HG02885 (cell line): ENCODE measurements at regions not wholly inside any gene's neighbourhood (a gene's known extent, or its start where the extent isn't known, plus 50 kb on each side); places are given as distances from the start of the nearest gene placed in this dataset.
"Not testable (repeated sequence)": the region's sequence is repeated elsewhere in the genome, so short reads cannot be mapped to it uniquely, and the experiment has no call there.

ENCODE experiments used
- ATAC-seq: cut with Tn5 transposase; IDR thresholded peaks from one replicate; pipeline ENCODE4 v1.9.1; 2021; ENCODE audit warnings: mild to moderate bottlenecking; ENCODE audit not compliant: unreplicated experiment, poor library complexity

DNA sequence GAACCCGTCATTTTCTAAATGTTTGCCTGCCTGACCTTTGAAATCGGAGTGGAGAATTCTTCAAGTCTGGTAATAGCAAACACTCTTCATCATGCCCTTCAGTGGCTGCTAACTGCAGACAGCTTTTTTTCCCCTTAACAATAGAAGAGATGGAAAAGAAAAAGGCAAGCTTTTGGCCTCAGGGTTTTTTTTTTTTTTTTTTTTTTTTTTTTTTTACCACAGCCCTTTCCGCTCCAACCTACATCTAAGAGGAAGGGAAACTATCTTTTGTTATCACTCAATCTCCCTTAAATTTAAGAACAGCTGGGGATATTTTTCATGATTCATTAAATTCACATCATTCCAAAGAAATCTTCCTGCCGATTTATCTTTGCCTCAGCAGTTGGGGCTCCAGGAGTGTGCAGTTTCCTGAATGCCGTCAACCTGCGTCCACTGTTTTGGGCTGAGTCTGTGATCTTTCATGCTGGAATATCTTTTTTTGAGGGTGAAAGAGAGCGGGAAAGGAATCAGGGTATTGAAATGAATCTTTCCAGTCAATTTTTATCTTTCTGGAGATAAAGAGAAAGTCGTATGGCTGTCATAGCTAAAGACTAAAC lies 144.5 kb upstream of the SMYD2 start:
- ATAC-seq: no peak

DNA sequence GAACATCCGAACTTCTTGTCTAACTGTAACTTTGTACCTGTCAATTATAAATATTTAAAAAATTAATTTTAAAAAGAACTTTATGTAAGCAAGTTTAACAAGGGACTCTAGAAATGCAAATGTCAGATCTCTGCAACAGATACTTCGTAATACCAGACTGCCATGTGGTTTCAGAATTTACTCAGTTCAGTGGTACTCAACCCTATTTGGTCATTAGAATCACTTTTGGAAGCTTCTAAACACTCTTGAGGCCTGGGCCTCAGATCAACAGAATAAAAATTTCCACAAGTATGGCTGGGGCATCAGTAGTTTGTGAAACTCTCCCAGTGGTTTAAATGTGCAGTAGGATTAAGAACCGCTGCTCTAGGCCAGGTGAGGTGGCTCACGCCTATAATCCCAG lies 139.5 kb upstream of the SMYD2 start:
- no peak for ATAC-seq

DNA sequence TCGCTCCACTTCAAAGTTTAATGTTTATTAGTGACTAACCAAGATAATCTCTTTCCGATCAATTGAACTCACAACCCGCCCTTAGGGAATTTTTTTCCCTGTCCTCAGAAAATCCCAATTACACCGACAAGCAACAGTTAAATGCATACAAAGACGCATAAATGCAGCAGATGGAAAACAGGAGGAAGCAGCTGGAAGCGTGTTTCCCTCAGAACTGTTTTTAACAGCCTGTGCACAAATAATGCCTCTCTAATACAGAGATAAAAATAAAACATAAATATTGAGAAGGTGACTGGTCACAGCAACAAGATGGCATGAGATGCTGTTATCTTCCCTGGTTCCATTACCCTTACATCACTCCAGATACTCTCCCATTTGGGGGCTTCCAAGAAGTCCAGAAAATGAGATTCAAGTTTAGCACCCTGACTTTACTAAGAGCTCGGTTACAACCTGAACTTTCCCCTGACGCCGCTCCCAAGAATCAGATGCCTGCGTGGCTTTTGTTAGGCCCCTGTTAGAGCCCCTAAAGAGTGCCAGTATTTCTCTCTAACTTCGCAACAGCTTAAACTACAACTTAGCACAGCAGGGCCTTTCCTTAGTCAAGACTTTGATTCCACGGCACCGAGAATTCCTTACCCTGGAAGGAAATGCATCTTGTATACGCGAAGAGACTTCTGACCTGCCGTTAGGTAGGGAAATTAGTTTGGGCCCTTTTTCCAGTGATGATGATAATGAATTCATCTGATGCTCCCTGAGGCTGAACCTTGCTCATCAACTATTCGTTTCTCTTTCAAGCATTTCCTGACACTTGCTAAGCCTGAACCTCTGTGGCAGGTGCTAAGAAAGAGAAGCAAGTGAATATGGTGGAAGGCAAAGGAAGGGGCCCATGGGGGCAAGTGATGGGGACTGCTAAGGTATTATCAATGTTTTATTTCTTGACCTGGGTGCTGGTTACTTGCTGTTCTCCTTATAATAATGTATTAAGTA lies 137.7 kb upstream of the SMYD2 start:
- ATAC-seq: no peak

DNA sequence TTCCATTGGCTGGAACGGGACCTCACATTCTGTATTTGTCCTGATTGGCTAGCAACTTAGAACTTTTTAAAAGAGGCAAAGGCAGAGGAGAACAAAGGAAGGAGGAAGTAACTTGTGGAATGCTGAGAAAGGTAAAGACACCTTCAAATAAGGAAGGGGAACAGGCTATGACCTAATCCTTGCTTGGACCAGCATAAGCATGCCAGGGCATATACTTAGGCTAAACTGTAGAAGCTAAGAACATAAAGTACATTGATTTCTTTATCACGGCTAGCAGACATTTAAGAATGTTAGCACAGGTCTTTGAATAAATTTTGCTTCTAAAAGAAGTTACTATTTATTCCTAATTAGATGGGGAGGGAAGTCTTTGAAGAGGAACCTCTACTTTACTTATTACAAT lies 136.4 kb upstream of the SMYD2 start:
- ATAC-seq: not testable (repeated sequence)

DNA sequence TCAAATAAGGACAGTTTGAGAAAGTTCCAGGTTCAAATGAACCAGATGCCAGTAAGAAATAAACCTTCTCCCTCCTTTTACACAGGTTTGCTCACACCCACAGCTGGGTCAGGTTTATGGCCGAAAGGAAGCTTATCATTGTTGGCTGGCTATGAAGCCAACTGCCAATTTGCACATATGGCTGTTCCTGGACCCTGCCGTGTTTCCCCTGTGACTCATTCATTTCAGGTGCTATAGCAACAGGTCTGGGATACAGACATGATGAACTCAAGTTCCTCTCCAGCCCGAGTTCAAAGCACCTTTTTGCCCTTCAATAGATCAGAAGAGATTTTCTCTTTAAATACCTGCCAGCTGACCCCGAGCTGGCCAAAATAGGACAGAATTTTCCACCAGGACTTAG lies 134.4 kb upstream of the SMYD2 start:
- no peak for ATAC-seq

DNA sequence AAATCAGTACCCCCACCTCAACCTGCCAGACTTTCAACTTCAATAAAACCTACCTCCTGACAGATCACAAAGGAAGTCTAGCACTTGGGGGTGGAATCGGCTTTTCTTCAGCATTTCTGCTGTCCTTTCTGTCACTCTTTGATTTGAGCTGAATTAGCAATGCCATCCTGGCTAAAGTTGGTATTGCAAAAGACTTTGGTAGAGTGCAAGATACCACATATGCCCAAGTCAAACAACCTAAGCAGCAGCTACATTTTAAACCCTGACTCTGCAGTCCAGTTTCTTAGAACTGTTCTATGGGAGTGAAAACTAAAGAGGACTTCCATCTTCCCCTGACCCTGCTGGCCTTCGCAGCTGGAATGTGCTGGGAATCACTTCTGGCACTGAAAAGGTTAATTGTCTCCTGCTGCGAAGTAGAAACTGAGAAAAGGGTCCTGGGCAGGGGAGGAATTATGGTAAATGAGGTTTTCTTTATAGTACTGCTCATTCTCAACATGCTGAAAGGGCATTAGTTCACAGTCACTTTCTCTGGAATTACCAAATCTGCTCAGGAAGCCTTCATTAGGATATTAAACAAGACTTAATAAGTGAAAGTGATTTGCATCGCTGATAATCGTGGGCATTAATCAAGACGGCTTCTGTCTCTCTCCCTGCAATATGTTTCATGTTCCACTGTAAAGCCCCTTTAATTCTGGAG lies 126.2 kb upstream of the SMYD2 start:
- no peak for ATAC-seq

DNA sequence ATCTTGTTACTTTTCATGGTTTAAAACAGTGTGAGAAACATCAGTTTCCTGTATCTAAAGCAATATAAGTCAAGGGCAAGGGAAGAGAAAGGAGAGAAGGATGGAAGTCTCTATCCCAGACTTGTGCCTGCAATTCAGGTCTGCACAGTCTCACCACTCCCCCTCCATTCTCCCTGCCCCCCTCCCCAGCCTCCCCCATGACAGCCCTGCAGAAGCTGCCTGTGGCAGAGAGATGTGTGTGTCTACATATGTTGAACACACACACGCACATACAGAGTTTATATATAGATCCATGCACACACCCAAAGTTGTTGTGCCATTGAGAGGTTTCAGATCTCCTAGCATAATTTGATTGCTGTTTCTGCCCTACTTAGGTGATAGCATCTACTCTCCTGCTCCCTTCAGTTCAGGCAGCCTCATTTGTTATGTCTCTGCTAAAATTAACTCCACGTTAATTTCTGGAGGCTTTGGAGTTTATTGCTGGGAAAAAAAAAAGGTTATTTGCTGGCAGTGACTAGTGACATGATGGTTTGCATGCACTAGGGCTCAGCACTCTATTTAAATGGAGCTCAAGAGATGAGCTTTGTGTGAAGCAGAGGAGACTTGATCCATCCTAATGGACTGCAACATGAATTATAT lies 124.9 kb upstream of the SMYD2 start:
- no peak for ATAC-seq

DNA sequence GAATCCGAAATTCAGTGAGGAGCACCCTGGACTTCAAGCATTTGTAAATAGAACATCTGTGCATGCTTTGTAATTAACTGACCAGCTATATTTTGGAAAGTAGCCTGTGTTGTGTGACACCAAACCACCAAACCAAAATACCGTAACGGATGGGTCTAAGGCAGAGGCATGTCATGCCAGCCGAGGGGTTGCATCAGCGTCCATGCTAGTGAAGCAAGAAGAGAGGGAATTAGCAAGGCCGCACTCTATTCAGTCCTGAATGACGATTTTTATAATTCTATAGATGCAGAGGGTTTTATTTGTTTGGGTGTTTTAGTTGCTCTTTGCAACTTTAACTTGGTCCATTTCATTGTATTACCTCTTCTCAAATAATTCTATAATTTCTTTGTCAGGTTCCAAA lies 116.8 kb upstream of the SMYD2 start:
- ATAC-seq: no peak

DNA sequence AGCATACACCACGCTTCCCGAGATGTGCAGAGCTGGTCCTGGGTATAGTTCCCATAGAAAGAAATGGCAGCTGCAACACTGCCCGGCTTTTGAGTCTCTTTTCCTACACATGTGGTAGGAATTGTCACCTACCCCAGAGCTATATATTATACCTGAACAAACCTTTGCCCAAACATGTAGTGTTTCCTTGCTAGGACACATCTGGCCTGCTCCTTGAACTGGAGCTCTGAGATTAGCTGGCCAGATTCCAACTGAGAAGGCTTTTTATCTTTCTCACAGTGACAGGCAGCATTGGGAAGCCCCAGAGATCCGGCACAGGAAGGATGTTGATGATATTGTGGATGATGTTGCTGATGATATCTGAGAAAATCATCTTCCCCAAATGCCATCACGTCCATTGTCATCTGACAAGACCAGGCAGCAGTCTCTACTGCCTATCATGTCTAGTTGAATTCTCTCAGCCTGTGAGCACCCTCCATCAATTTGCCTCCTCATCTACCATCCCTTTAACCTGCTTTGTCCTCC lies 115.0 kb upstream of the SMYD2 start:
- no peak for ATAC-seq

DNA sequence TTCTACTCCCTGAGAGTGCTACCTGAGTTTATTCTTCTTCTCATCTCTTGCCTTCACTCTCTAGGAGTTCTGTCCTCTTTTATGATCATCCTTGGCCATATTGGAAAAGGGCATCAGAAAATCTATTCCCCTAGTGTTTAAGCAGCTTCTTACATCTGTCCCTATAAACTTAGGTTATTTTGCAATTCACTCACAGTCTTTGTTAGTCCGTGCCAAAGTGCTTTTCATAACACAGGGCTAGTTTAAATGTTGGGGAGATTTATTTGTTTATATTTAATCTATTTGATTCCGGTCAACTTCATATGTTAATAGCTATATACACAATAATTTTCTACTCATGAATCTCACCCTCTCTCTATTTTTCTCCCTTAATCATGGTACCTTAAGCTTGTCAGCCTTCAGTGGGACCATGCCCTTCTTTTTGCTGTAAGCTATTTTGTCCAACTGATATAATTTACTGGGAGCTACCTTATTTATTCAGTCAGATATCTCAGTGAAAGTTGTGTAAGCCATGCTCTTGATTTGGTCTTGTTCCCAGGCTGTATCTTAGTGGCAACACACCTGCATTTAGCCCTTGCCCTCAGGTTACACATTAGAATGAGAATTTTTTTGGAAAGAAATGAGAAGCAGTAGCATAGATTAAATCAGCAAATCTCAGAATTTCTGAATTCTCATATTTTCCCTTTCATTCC lies 106.3 kb upstream of the SMYD2 start:
- ATAC-seq: no peak

DNA sequence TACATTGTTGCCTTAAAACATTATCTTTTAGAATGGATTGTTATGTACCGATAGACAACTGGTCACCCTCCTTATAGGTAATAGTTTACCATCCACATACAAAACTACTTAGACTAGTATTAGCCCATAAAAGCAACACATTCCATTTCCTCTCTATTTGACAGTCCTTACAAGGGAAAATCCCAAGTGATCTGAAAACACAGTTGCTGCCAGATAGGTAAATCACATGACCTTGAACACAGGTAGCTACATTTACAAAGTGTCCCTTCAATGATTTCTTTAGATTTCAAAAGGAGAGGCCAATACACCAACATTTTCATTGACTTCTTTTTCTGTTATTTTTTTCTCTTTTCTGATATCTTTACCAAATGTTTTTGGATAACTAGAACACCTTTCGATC lies 102.9 kb upstream of the SMYD2 start:
- no peak for ATAC-seq

DNA sequence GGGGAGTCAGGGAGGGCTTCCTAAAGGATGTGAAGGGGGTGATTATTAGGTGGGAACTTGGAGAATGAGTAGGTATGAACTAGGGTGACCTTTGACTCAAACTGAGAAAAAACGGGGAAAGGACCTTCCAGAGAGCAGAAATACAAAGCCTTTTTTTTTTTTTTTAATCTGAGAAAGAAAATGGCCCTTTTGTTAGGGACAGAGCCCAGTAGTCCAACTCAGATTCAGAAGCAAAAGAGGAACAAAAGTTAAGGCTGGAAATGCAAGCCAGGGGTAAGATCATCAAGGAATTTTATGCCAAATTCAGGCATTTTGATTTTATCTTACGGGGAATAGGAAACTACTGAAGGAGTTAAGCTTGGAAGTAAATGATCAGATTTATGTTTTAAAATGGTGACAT lies 96.0 kb upstream of the SMYD2 start:
- no peak for ATAC-seq

DNA sequence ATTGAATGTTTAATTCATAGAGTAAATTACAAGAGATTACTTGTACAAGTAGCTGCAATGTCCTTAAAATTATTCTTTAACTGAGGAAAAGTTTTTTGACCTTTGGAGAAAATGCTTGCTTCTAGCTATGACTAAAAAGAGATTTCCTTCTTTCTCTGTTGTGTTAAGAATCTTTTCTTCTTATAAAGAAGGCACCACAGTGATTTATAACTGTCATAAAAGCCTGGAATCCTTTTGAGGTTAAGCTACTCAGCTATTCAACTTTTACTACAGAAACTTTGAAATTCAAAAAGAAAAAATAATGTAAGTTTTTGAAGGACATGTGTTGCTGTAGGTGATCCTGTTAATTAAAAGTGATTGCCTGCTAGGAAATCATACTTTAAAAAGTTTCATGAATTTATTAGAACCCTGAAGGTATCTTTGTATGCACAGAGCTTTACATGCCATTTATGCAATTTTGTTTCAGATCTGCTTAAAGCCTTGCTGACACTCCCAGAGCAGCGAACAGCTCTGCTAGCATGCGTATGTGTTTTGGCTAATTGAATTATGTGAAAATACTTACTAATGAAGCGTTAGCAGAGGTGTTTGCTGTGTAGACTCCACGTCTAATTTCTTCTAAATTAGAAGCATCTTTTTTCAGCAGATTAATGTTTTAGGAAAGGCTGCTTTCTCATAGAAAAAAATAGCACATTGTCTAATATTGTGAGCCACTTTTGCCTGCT lies 94.7 kb upstream of the SMYD2 start:
- ATAC-seq: no peak

DNA sequence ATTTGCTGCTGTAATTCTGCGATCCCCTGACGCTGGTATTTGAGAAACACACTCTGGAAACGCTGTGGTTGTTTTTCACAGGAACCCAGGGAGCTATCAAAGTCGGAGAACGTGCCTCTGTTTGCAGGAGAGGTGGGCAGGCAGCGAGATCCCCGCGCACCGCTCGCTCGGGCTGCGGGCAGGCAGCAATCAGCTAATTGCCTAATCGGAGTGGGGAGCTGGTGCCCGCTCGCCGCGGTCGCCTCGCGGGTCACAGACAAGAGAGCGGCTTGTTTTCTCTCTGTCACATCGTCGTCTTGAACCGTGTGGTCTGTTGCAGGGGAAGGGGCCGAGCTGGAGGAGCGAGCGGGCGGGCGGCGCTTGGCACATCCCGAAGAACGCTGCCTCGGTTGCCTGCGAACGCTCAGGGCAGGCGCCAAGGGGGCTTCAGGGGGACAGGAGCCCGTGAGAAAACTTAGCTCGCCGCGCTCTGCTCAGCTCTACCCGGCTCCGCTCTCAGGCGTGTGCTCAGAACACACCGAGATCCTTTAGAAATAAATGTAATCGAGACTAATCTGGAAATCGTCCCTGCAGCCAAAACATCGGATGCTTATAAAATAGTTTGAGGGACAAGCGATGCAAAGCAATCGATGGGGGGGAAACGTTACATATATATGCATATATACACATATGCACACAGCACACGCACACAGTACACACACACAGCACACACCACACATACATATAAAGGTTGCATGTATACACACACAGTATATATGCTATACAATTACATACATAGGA lies 93.6 kb upstream of the SMYD2 start:
- ATAC-seq: no peak

DNA sequence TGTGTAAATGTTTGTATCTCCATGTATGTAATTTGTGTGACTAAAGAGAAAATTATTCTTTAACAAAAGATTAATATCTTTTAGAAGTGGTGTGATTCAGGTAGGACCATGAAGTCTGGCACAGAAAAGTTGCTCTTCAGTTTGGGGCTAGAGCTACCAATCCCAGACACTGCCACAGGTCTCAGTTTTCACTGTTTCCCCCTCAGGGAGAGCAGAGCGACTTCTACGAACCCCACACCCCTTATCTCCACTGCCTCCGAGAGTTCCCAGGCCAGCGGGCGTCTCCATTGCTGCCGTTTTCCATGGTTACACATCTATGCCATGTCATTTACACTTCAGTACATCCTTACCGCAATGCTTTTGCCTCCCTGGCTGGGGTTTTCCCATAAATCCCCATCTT lies 93.0 kb upstream of the SMYD2 start:
- no peak for ATAC-seq

DNA sequence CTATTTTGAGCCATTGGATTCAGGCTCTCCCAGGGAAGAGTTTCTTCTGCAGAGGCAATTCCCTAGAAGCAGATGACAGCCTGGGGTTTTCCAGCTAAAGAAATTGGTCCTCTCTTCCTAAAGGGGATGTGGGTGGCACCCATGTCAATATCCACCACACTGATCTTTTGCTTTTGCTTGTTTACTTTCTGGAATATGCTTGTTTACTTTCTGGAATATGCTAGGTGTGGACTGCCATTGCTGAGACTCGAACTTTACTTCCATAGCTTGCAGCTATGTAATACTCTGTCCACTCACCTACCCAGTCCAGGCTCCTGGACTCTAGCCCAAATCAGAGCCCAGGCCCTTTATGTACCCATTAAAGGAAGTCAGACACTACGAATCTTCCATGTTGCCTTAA lies 92.1 kb upstream of the SMYD2 start:
- no peak for ATAC-seq

DNA sequence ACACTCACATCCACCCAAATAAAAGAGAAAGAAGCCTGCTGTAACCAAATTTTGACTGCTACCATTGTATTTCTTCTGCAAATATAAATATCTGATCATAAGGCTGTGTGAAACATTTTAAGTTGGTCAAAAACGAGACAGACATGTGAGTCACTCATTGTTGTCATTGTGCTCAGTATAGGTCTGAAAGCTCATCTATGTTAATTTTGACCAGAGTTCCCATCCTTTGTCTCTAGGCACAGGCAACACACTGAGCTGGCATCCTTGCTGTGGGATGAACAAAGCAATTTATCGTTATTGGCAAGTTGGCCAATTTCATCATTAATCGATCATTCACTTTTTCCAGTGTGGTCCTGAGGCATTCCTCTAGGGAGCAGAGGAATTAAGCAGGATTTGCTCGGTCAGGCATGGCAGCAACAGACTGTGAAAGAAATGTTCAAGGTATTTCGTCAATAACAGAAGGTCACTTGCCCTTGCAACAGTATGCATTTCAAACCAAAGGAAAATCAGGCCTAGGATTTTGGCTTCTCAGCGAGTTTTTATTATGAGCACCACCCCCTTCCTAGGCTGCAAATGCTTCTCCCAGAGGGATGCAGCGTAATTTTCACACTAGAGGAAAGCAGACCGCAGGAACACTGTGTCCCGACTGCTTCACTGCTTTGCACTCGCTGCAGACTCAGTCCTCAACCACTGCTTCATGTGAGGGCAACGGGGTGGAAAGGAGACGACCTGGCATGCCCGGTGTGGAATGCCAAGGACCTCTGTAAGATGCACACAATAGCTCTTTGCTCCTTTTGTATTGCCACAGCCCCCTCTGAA lies 87.9 kb upstream of the SMYD2 start:
- ATAC-seq: no peak

DNA sequence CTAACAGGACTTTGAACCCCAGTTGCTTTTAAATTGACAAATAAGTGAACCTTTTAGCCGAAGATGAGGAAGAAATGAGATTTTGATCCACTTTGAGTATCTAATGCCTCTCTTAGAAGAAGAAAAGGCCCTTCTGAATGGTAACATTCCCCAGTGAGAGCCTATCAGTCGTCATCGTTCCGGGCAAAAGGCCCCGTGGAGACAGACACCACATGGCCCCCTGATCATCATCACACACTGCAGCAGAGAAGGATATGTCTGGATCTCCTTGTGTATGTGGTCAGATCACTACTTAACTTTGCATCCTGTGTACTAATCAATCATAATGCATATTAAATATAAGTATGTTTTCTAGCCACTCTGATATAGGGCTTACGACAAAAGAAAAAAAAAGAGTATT lies 87.3 kb upstream of the SMYD2 start:
- no peak for ATAC-seq
